ENCODE measurements at regions not wholly inside any gene's neighbourhood (a gene's known extent, or its start where the extent isn't known, plus 50 kb on each side); places are given as distances from the start of the nearest gene placed in this dataset.

DNA sequence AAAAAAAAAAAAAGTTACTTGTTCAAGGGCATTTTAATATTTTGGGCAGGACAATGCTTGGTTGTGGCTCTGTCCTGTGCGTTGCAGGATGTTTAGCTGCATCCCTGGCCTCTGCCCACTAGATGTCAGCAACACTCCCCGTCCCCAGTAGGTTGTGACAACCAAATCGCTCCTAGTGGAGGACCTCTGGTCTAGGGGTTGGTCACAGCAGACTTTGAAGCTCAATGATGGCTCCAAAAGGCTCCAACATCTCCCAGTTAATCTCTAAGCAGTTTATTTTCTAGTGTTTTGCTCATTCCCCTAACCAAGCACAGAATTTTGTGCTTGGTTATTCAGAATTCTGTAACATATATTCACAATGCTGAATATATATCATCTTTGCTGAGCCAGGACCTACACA is 67.0 kb downstream of the CHRNA1 start:
- H3K27ac ChIP-seq (replicated peaks in 1 of 4), result no peak overlapping the region
- WGBS, result 7% methylated on average over 3 of the region's 3 CpGs
- intact Hi-C loops (cut with DNase I), result no loop called here
- TF ChIP-seq, protein P1, sequence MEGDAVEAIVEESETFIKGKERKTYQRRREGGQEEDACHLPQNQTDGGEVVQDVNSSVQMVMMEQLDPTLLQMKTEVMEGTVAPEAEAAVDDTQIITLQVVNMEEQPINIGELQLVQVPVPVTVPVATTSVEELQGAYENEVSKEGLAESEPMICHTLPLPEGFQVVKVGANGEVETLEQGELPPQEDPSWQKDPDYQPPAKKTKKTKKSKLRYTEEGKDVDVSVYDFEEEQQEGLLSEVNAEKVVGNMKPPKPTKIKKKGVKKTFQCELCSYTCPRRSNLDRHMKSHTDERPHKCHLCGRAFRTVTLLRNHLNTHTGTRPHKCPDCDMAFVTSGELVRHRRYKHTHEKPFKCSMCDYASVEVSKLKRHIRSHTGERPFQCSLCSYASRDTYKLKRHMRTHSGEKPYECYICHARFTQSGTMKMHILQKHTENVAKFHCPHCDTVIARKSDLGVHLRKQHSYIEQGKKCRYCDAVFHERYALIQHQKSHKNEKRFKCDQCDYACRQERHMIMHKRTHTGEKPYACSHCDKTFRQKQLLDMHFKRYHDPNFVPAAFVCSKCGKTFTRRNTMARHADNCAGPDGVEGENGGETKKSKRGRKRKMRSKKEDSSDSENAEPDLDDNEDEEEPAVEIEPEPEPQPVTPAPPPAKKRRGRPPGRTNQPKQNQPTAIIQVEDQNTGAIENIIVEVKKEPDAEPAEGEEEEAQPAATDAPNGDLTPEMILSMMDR (IDR thresholded peaks at IDR 0.05), result peak; percentile 59 to 84 (median 63)
- no peak for TF ChIP-seq POLR2AphosphoS5 (IDR thresholded peaks at IDR 0.05)
- peaks cover 0 to 6% (median 0%) of the 10 kb centered on the region in 4 donors for H3K27me3 ChIP-seq
- DNase-seq (ENCODE audit: extremely low spot score), result no peak
- H3K9me3 ChIP-seq, result no peaks in the 10 kb centered on the region
- H3K4me3 ChIP-seq, result no peak overlapping the region
- H3K36me3 ChIP-seq, result no peaks in the 10 kb centered on the region
- peaks cover 0 to 5% (median 2%) of the 10 kb centered on the region in 4 donors for H3K4me1 ChIP-seq

DNA sequence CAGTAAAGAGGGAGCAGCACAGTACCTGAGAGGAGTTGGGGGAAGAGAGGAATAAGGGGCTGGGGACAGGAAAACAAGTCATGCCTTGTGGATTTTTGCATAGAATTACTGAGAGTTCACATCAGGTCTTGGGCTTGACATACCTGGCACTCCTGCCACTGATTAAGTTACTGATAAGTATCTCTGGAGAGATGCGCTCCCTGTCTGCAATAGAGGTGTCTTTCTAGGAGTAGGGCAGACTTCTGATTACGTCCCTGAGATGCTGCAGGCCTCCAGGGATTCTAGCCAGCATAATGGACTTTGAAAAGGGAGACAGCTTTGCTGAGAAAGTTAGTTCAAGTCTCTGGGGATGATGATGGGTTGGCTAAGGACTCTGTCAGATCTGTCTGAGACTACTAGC is 69.4 kb downstream of the CHRNA1 start:
- TF ChIP-seq POLR2A (IDR thresholded peaks at IDR 0.05; ENCODE audit: low read depth), result no peak
- TF ChIP-seq EP300 (IDR thresholded peaks at IDR 0.05), result no peak
- TF ChIP-seq POLR2AphosphoS5 (IDR thresholded peaks at IDR 0.05), result no peak
- TF ChIP-seq, protein P1 (IDR thresholded peaks at IDR 0.05), result no peak
- intact Hi-C loops (cut with DNase I), result no loop called here
- H3K27ac ChIP-seq (replicated peaks in 1 of 4), result no peak overlapping the region
- no peaks in the 10 kb centered on the region for H3K9me3 ChIP-seq
- H3K4me3 ChIP-seq, result no peak overlapping the region
- H3K27me3 ChIP-seq, result peaks cover 0 to 6% (median 0%) of the 10 kb centered on the region in 4 donors
- peaks cover 0 to 5% (median 2%) of the 10 kb centered on the region in 4 donors for H3K4me1 ChIP-seq
- no peaks in the 10 kb centered on the region for H3K36me3 ChIP-seq
- WGBS, result 68% methylated on average over 2 of the region's 2 CpGs
- no peak for DNase-seq (ENCODE audit: extremely low spot score)

DNA sequence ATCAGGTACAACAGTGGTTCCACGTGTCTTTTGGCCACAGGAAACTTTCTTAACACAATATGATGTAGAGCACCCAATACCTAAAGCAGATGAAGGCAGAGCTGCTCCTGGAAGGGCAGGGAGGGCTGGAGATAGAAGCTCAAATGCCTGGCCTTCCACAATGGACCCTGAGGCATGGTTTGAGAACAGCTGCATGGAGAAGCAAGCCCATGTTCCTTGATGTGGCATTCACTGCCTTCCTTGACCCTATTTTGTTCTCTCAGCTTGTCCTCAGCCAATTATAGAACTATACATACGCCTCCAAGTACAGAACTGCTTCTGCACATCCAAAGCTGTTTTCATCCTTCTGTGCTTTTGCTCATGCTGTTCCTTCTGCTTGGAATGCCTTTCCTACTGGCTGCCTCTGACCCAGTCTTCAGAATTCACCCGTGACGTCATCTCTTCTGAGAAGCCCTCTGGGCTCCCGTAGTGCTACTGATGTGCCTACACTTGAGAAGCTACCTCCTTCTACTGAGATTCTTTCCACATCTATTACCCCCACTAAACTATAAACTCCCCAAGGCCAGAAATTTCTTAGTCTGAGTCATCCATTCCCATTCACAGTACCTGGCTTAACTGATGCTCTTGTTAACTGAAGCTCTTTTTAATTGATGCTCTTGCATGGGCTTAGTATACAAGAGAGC is 69.9 kb downstream of the CHRNA1 start:
- Histone ChIP-seq H3K4me3 (no peak overlapping the region), H3K9me3 (no peaks in the 10 kb centered on the region), H3K36me3 (no peaks in the 10 kb centered on the region), H3K4me1 (peaks cover 0 to 5% (median 2%) of the 10 kb centered on the region in 4 donors), H3K27me3 (peaks cover 0 to 6% (median 0%) of the 10 kb centered on the region in 4 donors), H3K27ac (replicated peaks in 1 of 4) (no peak overlapping the region)
- WGBS, result 92% methylated on average over 5 of the region's 5 CpGs
- TF ChIP-seq POLR2A (IDR thresholded peaks at IDR 0.05; ENCODE audit: low read depth), result no peak
- no peak for TF ChIP-seq EP300 (IDR thresholded peaks at IDR 0.05)
- TF ChIP-seq, protein P1 (IDR thresholded peaks at IDR 0.05), result no peak
- no peak for TF ChIP-seq POLR2AphosphoS5 (IDR thresholded peaks at IDR 0.05)
- no peak for DNase-seq (ENCODE audit: extremely low spot score)
- intact Hi-C loops (cut with DNase I), result no loop called here

DNA sequence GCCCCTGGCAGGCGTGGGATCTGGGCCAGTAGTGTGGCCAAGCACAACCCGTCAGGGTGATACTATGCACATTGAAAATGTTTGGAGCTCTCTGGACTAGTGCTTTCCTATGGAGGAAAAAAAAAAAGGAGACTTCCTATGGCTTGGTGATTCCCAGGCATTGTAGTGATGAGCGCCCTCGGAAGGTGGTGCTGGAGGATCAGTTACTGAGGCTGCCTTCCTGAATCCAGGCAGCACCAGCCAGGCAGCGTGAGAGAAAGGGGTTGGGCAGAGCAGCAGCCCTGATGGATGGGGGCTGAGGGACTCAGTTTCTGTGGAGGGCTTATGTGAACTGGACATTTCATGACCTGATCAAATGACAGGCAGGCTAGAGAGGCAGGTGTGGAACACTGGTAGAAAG is 70.9 kb downstream of the CHRNA1 start:
- intact Hi-C loops (cut with DNase I), result no loop called here
- no peak overlapping the region for H3K27ac ChIP-seq (replicated peaks in 1 of 4)
- H3K9me3 ChIP-seq, result no peaks in the 10 kb centered on the region
- WGBS, result 100% methylated on average over 5 of the region's 5 CpGs
- no peaks in the 10 kb centered on the region for H3K36me3 ChIP-seq
- no peak overlapping the region for H3K4me3 ChIP-seq
- DNase-seq (ENCODE audit: extremely low spot score), result no peak
- peaks cover 0 to 5% (median 2%) of the 10 kb centered on the region in 4 donors for H3K4me1 ChIP-seq
- peaks cover 0 to 6% (median 0%) of the 10 kb centered on the region in 4 donors for H3K27me3 ChIP-seq
- TF ChIP-seq EP300 (IDR thresholded peaks at IDR 0.05) (no peak), POLR2AphosphoS5 (IDR thresholded peaks at IDR 0.05) (no peak), POLR2A (IDR thresholded peaks at IDR 0.05; ENCODE audit: low read depth) (no peak)
- TF ChIP-seq, protein P1 (IDR thresholded peaks at IDR 0.05), result no peak
